WERI-Rb-1 (cell line): ENCODE measurements at regions not wholly inside any gene's neighbourhood (a gene's known extent, or its start where the extent isn't known, plus 50 kb on each side); places are given as distances from the start of the nearest gene placed in this dataset.

ENCODE experiments used
- DNase-seq: peaks from one replicate; pipeline ENCODE4 v3.0.0-alpha.2; 2020
- H3K27ac ChIP-seq: fragments of 250-450 bp; sonication (Bioruptor Pico); 2 replicates; pipeline ENCODE4 v1.5.1; 2020; ENCODE audit warnings: mild to moderate bottlenecking, moderate library complexity
- H3K27me3 ChIP-seq: fragments of 250-450 bp; sonication (Bioruptor Pico); 2 replicates; pipeline ENCODE4 v1.5.1; 2021; ENCODE audit warnings: mild to moderate bottlenecking, low read depth, moderate library complexity; ENCODE audit not compliant: insufficient read depth, severe bottlenecking
- H3K36me3 ChIP-seq: fragments of 250-450 bp; sonication (Bioruptor Pico); 2 replicates; pipeline ENCODE4 v1.5.1; 2020; ENCODE audit warnings: mild to moderate bottlenecking, moderate library complexity
- H3K4me3 ChIP-seq: 2 replicates; pipeline ENCODE4 v1.5.1; 2011; ENCODE audit warnings: low read depth, mild to moderate bottlenecking, control low read depth, low read length
- H3K9me3 ChIP-seq: fragments of 250-450 bp; sonication (Bioruptor Pico); 2 replicates; pipeline ENCODE4 v1.5.1; 2021; ENCODE audit warnings: mild to moderate bottlenecking, moderate library complexity; ENCODE audit not compliant: severe bottlenecking
- CTCF ChIP-seq: IDR thresholded peaks from 2 replicates; pipeline ENCODE4 v1.5.1; 2011; ENCODE audit warnings: low read depth, mild to moderate bottlenecking, control low read depth, inconsistent platforms, low read length

GRCh38 chr12:24416423-24417109 is 467.1 kb upstream of the SOX5 start:
- no peak overlapping the region for H3K4me3 ChIP-seq
- H3K9me3 ChIP-seq: no peaks in the 10 kb centered on the region
- TF ChIP-seq CTCF: no peak
- no peaks in the 10 kb centered on the region for H3K27me3 ChIP-seq
- no peak for DNase-seq
- no peaks in the 10 kb centered on the region for H3K36me3 ChIP-seq
- no peak overlapping the region for H3K27ac ChIP-seq

- no peak for TF ChIP-seq CTCF
- Histone ChIP-seq H3K27me3 (no peaks in the 10 kb centered on the region), H3K4me3 (no peak overlapping the region), H3K36me3 (no peaks in the 10 kb centered on the region), H3K27ac (no peak overlapping the region), H3K9me3 (no peaks in the 10 kb centered on the region)
- no peak for DNase-seq
These were observed 466.5 kb upstream of the SOX5 start for GRCh38 chr12:24415934-24416333.

GRCh38 chr12:24414480-24414879 is 465.0 kb upstream of the SOX5 start:
- Histone ChIP-seq H3K27ac (no peak overlapping the region), H3K27me3 (no peaks in the 10 kb centered on the region), H3K4me3 (no peak overlapping the region), H3K9me3 (no peaks in the 10 kb centered on the region), H3K36me3 (no peaks in the 10 kb centered on the region)
- no peak for TF ChIP-seq CTCF
- no peak for DNase-seq

- Histone ChIP-seq H3K36me3 (no peaks in the 10 kb centered on the region), H3K4me3 (no peak overlapping the region), H3K9me3 (no peaks in the 10 kb centered on the region), H3K27ac (no peak overlapping the region), H3K27me3 (no peaks in the 10 kb centered on the region)
- TF ChIP-seq CTCF: no peak
- DNase-seq: no peak
These were observed 462.5 kb upstream of the SOX5 start for GRCh38 chr12:24411948-24412347.

- TF ChIP-seq CTCF: no peak
- no peaks in the 10 kb centered on the region for H3K36me3 ChIP-seq
- DNase-seq: no peak
These were observed 460.4 kb upstream of the SOX5 start for GRCh38 chr12:24409868-24410267.

DNA sequence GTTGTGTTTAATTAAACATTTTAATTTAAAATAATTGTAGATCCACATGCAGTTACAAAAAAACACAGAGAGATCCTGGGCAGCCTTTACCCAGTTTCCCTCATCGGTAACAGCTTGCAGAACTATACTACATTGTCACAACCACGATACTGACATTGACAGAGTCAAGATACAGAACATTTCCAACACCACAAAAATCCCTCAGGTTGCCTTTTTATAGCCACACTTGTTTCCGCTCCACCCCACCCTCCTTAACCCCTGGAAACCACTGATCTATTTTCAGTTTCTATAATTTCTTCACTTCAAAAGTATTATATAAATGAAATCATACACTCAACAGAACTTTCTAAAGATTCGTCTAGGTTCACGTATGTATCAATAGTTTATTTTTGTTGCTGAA is 458.8 kb upstream of the SOX5 start:
- Histone ChIP-seq H3K4me3 (no peak overlapping the region), H3K36me3 (no peaks in the 10 kb centered on the region)
- DNase-seq: no peak

More at GRCh38 chr12:24409868-24410267, 460.4 kb upstream of the SOX5 start:
- H3K27ac ChIP-seq: no peak overlapping the region
- H3K4me3 ChIP-seq: no peak overlapping the region
- H3K9me3 ChIP-seq: no peaks in the 10 kb centered on the region
- no peaks in the 10 kb centered on the region for H3K27me3 ChIP-seq

More for the DNA sequence above, 458.8 kb upstream of the SOX5 start:
- Histone ChIP-seq H3K9me3 (no peaks in the 10 kb centered on the region), H3K27me3 (no peaks in the 10 kb centered on the region), H3K27ac (no peak overlapping the region)
- no peak for TF ChIP-seq CTCF
